K562 (cell line): ENCODE measurements at regions not wholly inside any gene's neighbourhood (a gene's known extent, or its start where the extent isn't known, plus 50 kb on each side); places are given as distances from the start of the nearest gene placed in this dataset.

Experiments
- ATAC-seq: fragments of 200-7000 bp; cut with Tn5 transposase; 3 replicates; pipeline ENCODE4 v1.9.1; 2020; ENCODE audit warnings: moderate library complexity
- BruUV-seq: library from RNA; stranded (reverse); fragments of 400-500 nt; replicated peaks from 2 replicates; lab custom pipeline; 2021; lab: Mats Ljungman, UMichigan
- CTCF ChIA-PET: fragments of 300-600 bp; formaldehyde crosslinking; extraction: SDS; loops from one replicate; lab custom pipeline; 2021; ENCODE audit warnings: low intra/inter-chr PET ratio; lab: Yijun Ruan, JAX
- POLR2A ChIA-PET: fragments of 300-600, 350-650 bp; sonication (Branson Sonifier 250); formaldehyde crosslinking; extraction: SDS; loops from one replicate; lab custom pipeline; 2021; ENCODE audit warnings: antibody characterized with exemption, inconsistent platforms; lab: Yijun Ruan, JAX
- DNase-seq, 4 experiments: peaks; one replicate each; pipeline versions ENCODE4 v3.0.0 to v3.0.0-alpha.2; 2011 to 2018; ENCODE audit warnings: low spot score in 3 of 4, mixed read lengths in 3 of 4; ENCODE audit errors: extremely low read depth in 1 of 4
- FAIRE-seq: peaks from 2 replicates; lab custom pipeline; 2011; peaks lifted over from hg19 to GRCh38; lab: Jason Lieb, UNC
- H2AFZ ChIP-seq: 2 replicates; pipeline ENCODE4 v1.6.0; 2011; ENCODE audit warnings: low read depth, low read length, control low read depth, inconsistent platforms
- H3K27ac ChIP-seq: fragments of 200-600 bp; 3 replicates; pipeline ENCODE4 v1.8.0; 2011; ENCODE audit warnings: low read depth, mild to moderate bottlenecking, control low read depth, inconsistent platforms, low read length, moderate library complexity, mixed read lengths; ENCODE audit errors: extremely low read depth
- H3K27me3 ChIP-seq, 2 experiments: fragments of 300-600 bp in 1 of 2; 2 replicates in 1 of 2; 3 replicates in 1 of 2; pipeline versions ENCODE4 v1.6.0 to v1.8.0; 2011; ENCODE audit warnings: inconsistent platforms in 2 of 2, low read length in 2 of 2, mild to moderate bottlenecking in 1 of 2, mixed read lengths in 1 of 2, moderate library complexity in 1 of 2; ENCODE audit not compliant: control insufficient read depth in 2 of 2, insufficient read depth in 2 of 2
- H3K36me3 ChIP-seq: fragments of 300-600 bp; 3 replicates; pipeline ENCODE4 v1.8.0; 2011; ENCODE audit warnings: mild to moderate bottlenecking, low read length, inconsistent platforms; ENCODE audit not compliant: control insufficient read depth, insufficient read depth
- H3K4me1 ChIP-seq, 2 experiments: fragments of 200-600 bp in 1 of 2; replicated peaks in 1 of 2; 2 replicates in 1 of 2; 3 replicates in 1 of 2; pipeline versions ENCODE4 v1.5.1 to v1.8.0; 2011; ENCODE audit warnings: inconsistent platforms in 2 of 2, low read length in 2 of 2, mild to moderate bottlenecking in 1 of 2, mixed read lengths in 1 of 2, moderate library complexity in 1 of 2; ENCODE audit not compliant: control insufficient read depth in 2 of 2, insufficient read depth in 2 of 2
- H3K4me2 ChIP-seq: 2 replicates; pipeline ENCODE4 v1.6.1; 2011; ENCODE audit warnings: low read length, control low read depth, inconsistent platforms, mixed read lengths; ENCODE audit not compliant: insufficient read depth
- H3K4me3 ChIP-seq: fragments of 200-600 bp; sonication (generic), shearing (Covaris generic); 2 replicates; pipeline ENCODE4 v1.5.1; 2016; ENCODE audit warnings: control low read depth, inconsistent platforms
- H3K79me2 ChIP-seq: fragments of 200-600 bp; 3 replicates; pipeline ENCODE4 v1.8.0; 2011; ENCODE audit warnings: low read length, inconsistent platforms; ENCODE audit not compliant: control insufficient read depth, insufficient read depth
- H3K9ac ChIP-seq, 2 experiments: 2 replicates each; pipeline versions ENCODE4 v1.6.0 to v1.6.1; 2011; ENCODE audit warnings: low read depth in 2 of 2, low read length in 2 of 2, control low read depth in 1 of 2, inconsistent platforms in 1 of 2, mild to moderate bottlenecking in 1 of 2, mixed read lengths in 1 of 2; ENCODE audit not compliant: insufficient read depth in 1 of 2
- H3K9me1 ChIP-seq: one replicate; pipeline ENCODE4 v1.6.0; 2011; ENCODE audit warnings: inconsistent platforms, mild to moderate bottlenecking, low read length, moderate library complexity; ENCODE audit not compliant: control insufficient read depth, insufficient read depth
- H3K9me3 ChIP-seq: replicated peaks from 2 replicates; pipeline ENCODE4 v1.5.1; 2011; ENCODE audit warnings: low read depth, low read length, inconsistent platforms; ENCODE audit not compliant: control insufficient read depth, insufficient read depth
- H4K20me1 ChIP-seq: replicated peaks from 2 replicates; pipeline ENCODE4 v1.6.1; 2011; ENCODE audit warnings: low read length, inconsistent platforms, mixed read lengths; ENCODE audit not compliant: control insufficient read depth, insufficient read depth
- ETV1 ChIP-seq: fragments of 450-650 bp; conservative IDR thresholded peaks from 2 replicates; pipeline ENCODE4 v1.6.1; 2016; ENCODE audit warnings: missing genetic modification characterization, control low read depth, low read depth, missing compliant biosample characterization
- FOXJ2 ChIP-seq: fragments of 200-800 bp; sonication (Bioruptor generic); IDR thresholded peaks from 2 replicates; pipeline ENCODE4 v1.6.1; 2016; ENCODE audit warnings: missing genetic modification characterization, missing compliant biosample characterization
- GABPB1 ChIP-seq: sonication (generic); formaldehyde crosslinking; IDR thresholded peaks from 2 replicates; pipeline ENCODE4 v1.8.0; 2022; ENCODE audit warnings: mild to moderate bottlenecking, missing genetic modification reagents
- HMG20A ChIP-seq: fragments of 450-650 bp; formaldehyde crosslinking; conservative IDR thresholded peaks from 2 replicates; pipeline ENCODE4 v1.4.0; 2020; ENCODE audit warnings: mild to moderate bottlenecking, mixed read lengths
- HNRNPK ChIP-seq: fragments of 200-400 bp; formaldehyde crosslinking; IDR thresholded peaks from one replicate; pipeline ENCODE4 v1.6.1; 2018; ENCODE audit warnings: mild to moderate bottlenecking, low read depth, low read length; ENCODE audit not compliant: poor library complexity, severe bottlenecking
- HSF4 ChIP-seq: fragments of 250-450 bp; sonication (Bioruptor Pico); IDR thresholded peaks from 2 replicates; pipeline ENCODE4 v2.1.2; 2022; ENCODE audit warnings: mild to moderate bottlenecking, moderate library complexity, borderline replicate concordance
- MEF2D ChIP-seq: conservative IDR thresholded peaks from 2 replicates; pipeline ENCODE4 v1.6.1; 2016; ENCODE audit warnings: low read depth, missing genetic modification characterization, missing compliant biosample characterization
- MYC ChIP-seq, 2 experiments: fragments of 250-450 bp in 1 of 2; sonication (Bioruptor Pico) in 1 of 2; IDR thresholded peaks; 2 replicates each; pipeline versions ENCODE4 v1.5.1 to v1.6.1; 2012 to 2021; ENCODE audit warnings: low read depth in 2 of 2, borderline replicate concordance in 1 of 2, improper control_type of control experiment in 1 of 2, low read length in 1 of 2, mild to moderate bottlenecking in 1 of 2, moderate library complexity in 1 of 2
- PYGO2 ChIP-seq: fragments of 450-650 bp; IDR thresholded peaks from 2 replicates; pipeline ENCODE4 v1.6.1; 2016; ENCODE audit warnings: mild to moderate bottlenecking, missing genetic modification characterization, moderate library complexity, missing compliant biosample characterization
- ZNF217 ChIP-seq: sonication (generic); formaldehyde crosslinking; IDR thresholded peaks from 2 replicates; pipeline ENCODE4 v1.8.0; 2022; ENCODE audit warnings: mild to moderate bottlenecking, missing genetic modification reagents
- ZNF347 ChIP-seq: fragments of 450-650 bp; formaldehyde crosslinking; IDR thresholded peaks from 2 replicates; pipeline ENCODE4 v1.4.0; 2020; ENCODE audit warnings: low read depth, mild to moderate bottlenecking, moderate library complexity
- ZNF561 ChIP-seq: fragments of 450-650 bp; formaldehyde crosslinking; conservative IDR thresholded peaks from 2 replicates; pipeline ENCODE4 v1.4.0; 2020; ENCODE audit warnings: mild to moderate bottlenecking, moderate library complexity
- ZNF696 ChIP-seq: fragments of 250-450 bp; sonication (Bioruptor Pico); conservative IDR thresholded peaks from 2 replicates; pipeline ENCODE4 v1.4.0; 2020; ENCODE audit warnings: mild to moderate bottlenecking, moderate library complexity
- WGBS: fragments of 100-300 bp; shearing (Covaris generic); methylation state at CpG from one replicate; pipeline ENCODE4 v1.1.6; 2016; ENCODE audit warnings: low coverage, mixed read lengths; ENCODE audit not compliant: insufficient coverage; ENCODE audit errors: missing lambda C conversion rate; 5-methylcytosine and 5-hydroxymethylcytosine counted together
- in situ Hi-C: fragments of 300-500 bp; cut with MboI; formaldehyde crosslinking; loops from 4 replicates; pipeline ENCODE4 v1.15.0; 2018; ENCODE audit warnings: inconsistent platforms, mixed read lengths
- intact Hi-C: fragments of 100-400 bp; cut with micrococcal nuclease; formaldehyde crosslinking; loops from 2 replicates; pipeline ENCODE4 v1.14.2; 2022
- TF ChIP-seq, protein P1 (sequence below): sonication (generic); IDR thresholded peaks from 2 replicates; pipeline ENCODE4 v1.6.1; 2016

DNA sequence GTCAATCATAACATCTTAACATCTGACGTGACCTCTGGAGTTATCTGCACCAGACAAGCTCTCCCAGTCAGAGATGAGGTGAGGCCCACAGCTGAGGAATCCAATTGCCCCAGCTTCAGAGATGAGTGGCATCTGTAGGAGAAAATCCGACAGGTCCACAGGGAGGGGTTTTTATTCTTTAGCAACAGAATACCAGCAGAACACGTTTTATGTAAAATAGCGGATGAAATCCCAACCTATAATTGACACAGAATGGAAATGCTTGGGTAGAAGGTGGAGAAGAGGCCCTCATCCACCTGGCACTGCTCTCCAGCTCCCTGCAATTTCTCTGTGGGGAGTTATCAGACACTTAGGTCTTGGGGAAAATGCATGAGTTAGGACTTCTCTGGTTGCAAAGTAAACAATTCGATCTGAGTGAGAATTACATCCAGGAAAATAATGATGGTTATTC is 144.2 kb upstream of the NRP1 start:
- Histone ChIP-seq H4K20me1 (no peaks in the 10 kb centered on the region), H3K9ac (no peak overlapping the region), H3K9me1 (no peaks in the 10 kb centered on the region), H3K4me1 (no peaks in the 10 kb centered on the region), H2AFZ (no peak overlapping the region), H3K27ac (no peak overlapping the region), H3K36me3 (no peaks in the 10 kb centered on the region), H3K79me2 (no peaks in the 10 kb centered on the region), H3K4me2 (no peak overlapping the region), H3K4me3 (no peak overlapping the region), H3K9me3 (no peaks in the 10 kb centered on the region), H3K27me3 (no peaks in the 10 kb centered on the region)
- POLR2A ChIA-PET = no interaction called here
- no peak for DNase-seq
- WGBS = 3% methylated on average over 5 of the region's 5 CpGs
- no peak for ATAC-seq
- CTCF ChIA-PET = no interaction called here
- BruUV-seq = no TSS peak
- intact Hi-C loops = no loop called here
- in situ Hi-C loops = no loop called here
- no peak for TF ChIP-seq HMG20A
- TF ChIP-seq ETV1 (tag) = no peak
- TF ChIP-seq GABPB1 (CRISPR knock-in tag) = no peak
- no peak for TF ChIP-seq ZNF696 (CRISPR knock-in tag)
- no peak for TF ChIP-seq FOXJ2 (tag)
- TF ChIP-seq MEF2D = no peak
- TF ChIP-seq HSF4 (CRISPR knock-in tag) = no peak
- no peak for TF ChIP-seq MYC (IDR thresholded peaks at IDR 0.05; ENCODE audit: low read depth, low read length)
- no peak for TF ChIP-seq MYC (CRISPR knock-in tag; IDR thresholded peaks at IDR 0.05; ENCODE audit: borderline replicate concordance, low read depth)
- TF ChIP-seq ZNF347 (CRISPR knock-in tag) = no peak
- TF ChIP-seq, protein P1, sequence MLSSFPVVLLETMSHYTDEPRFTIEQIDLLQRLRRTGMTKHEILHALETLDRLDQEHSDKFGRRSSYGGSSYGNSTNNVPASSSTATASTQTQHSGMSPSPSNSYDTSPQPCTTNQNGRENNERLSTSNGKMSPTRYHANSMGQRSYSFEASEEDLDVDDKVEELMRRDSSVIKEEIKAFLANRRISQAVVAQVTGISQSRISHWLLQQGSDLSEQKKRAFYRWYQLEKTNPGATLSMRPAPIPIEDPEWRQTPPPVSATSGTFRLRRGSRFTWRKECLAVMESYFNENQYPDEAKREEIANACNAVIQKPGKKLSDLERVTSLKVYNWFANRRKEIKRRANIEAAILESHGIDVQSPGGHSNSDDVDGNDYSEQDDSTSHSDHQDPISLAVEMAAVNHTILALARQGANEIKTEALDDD = no peak
- TF ChIP-seq HNRNPK = no peak
- TF ChIP-seq PYGO2 (tag) = no peak
- no peak for TF ChIP-seq ZNF217 (CRISPR knock-in tag)
- TF ChIP-seq ZNF561 (CRISPR knock-in tag) = no peak
- FAIRE-seq = no peak
